GM12878 (cell line): ENCODE measurements at regions not wholly inside any gene's neighbourhood (a gene's known extent, or its start where the extent isn't known, plus 50 kb on each side); places are given as distances from the start of the nearest gene placed in this dataset.

ENCODE experiments used
- ATAC-seq: fragments of 200-7000 bp; cut with Tn5 transposase; 3 replicates; pipeline ENCODE4 v1.9.1; 2020; ENCODE audit warnings: mild to moderate bottlenecking, moderate library complexity
- BruUV-seq: library from RNA; stranded (reverse); fragments of 400-500 nt; replicated peaks from 2 replicates; lab custom pipeline; 2021; lab: Mats Ljungman, UMichigan
- CTCF ChIA-PET: fragments of 300-600 bp; sonication (Branson Sonifier 250); formaldehyde crosslinking; extraction: SDS; loops from one replicate; lab custom pipeline; 2021; ENCODE audit warnings: inconsistent platforms; lab: Yijun Ruan, JAX
- POLR2A ChIA-PET: fragments of 350-600 bp; formaldehyde crosslinking; extraction: SDS; loops from one replicate; lab custom pipeline; 2021; ENCODE audit warnings: inconsistent platforms; lab: Charles Lee
- RAD21 ChIA-PET: fragments of 300-600 bp; sonication (Branson Sonifier 250); formaldehyde crosslinking; loops from one replicate; lab custom pipeline; 2023; ENCODE audit warnings: antibody characterized with exemption; ENCODE audit not compliant: unreplicated experiment; lab: Charles Lee
- SMC1A ChIA-PET: fragments of 300-600 bp; sonication (Branson Sonifier 250); formaldehyde crosslinking; loops from one replicate; lab custom pipeline; 2023; ENCODE audit not compliant: unreplicated experiment, uncharacterized antibody; lab: Charles Lee
- DNase-seq: peaks from one replicate; pipeline ENCODE4 v3.0.0-alpha.2; 2011; ENCODE audit warnings: low read depth, low spot score
- FAIRE-seq: peaks from 3 replicates; lab custom pipeline; 2011; peaks lifted over from hg19 to GRCh38; lab: Jason Lieb, UNC
- H2AFZ ChIP-seq: 2 replicates; pipeline ENCODE4 v1.6.0; 2011; ENCODE audit warnings: low read depth, low read length, control low read depth; ENCODE audit not compliant: control insufficient read depth
- H3K27ac ChIP-seq: 2 replicates; pipeline ENCODE4 v1.5.1; 2011; ENCODE audit warnings: control low read depth; ENCODE audit not compliant: control insufficient read depth, insufficient read depth
- H3K27me3 ChIP-seq, 2 experiments: replicated peaks in 1 of 2; 2 replicates each; pipeline versions ENCODE4 v1.6.0 to v1.6.1; 2011; ENCODE audit warnings: low read length in 1 of 2; ENCODE audit not compliant: control insufficient read depth in 2 of 2, insufficient read depth in 2 of 2
- H3K36me3 ChIP-seq, 2 experiments: 2 replicates each; pipeline ENCODE4 v1.5.1; 2011; ENCODE audit warnings: low read length in 1 of 2; ENCODE audit not compliant: control insufficient read depth in 2 of 2, insufficient read depth in 2 of 2
- H3K4me1 ChIP-seq: 2 replicates; pipeline ENCODE4 v1.6.1; 2011; ENCODE audit warnings: mild to moderate bottlenecking, low read length, moderate library complexity, mixed read lengths; ENCODE audit not compliant: control insufficient read depth, insufficient read depth
- H3K4me2 ChIP-seq: 2 replicates; pipeline ENCODE4 v1.6.0; 2011; ENCODE audit warnings: control low read depth; ENCODE audit not compliant: control insufficient read depth, insufficient read depth
- H3K4me3 ChIP-seq: fragments of 200-600 bp; sonication (generic); 2 replicates; pipeline ENCODE4 v1.5.1; 2016
- H3K79me2 ChIP-seq: 2 replicates; pipeline ENCODE4 v1.6.0; 2011; ENCODE audit warnings: low read length; ENCODE audit not compliant: control insufficient read depth, insufficient read depth
- H3K9ac ChIP-seq: 2 replicates; pipeline ENCODE4 v1.8.0; 2011; ENCODE audit warnings: low read length, control low read depth, mixed read lengths; ENCODE audit not compliant: control insufficient read depth, insufficient read depth
- H3K9me3 ChIP-seq: replicated peaks from 3 replicates; pipeline ENCODE4 v1.5.1; 2011; ENCODE audit warnings: mild to moderate bottlenecking, low read length; ENCODE audit not compliant: control insufficient read depth, insufficient read depth
- H4K20me1 ChIP-seq: 2 replicates; pipeline ENCODE4 v1.6.0; 2011; ENCODE audit not compliant: control insufficient read depth, insufficient read depth
- ATF7 ChIP-seq: fragments of 450-650 bp; IDR thresholded peaks from 2 replicates; pipeline ENCODE4 v1.6.1; 2016; ENCODE audit warnings: low read depth, mild to moderate bottlenecking
- BHLHE40 ChIP-seq, 2 experiments: fragments of 450-650 bp in 1 of 2; IDR thresholded peaks; 2 replicates each; pipeline ENCODE4 v1.6.1; 2011 to 2017; ENCODE audit warnings: low read depth in 2 of 2, borderline replicate concordance in 1 of 2, improper control_type of control experiment in 1 of 2, low read length in 1 of 2, mild to moderate bottlenecking in 1 of 2
- DPF2 ChIP-seq: fragments of 450-650 bp; IDR thresholded peaks from 2 replicates; pipeline ENCODE4 v1.6.1; 2017; ENCODE audit warnings: mild to moderate bottlenecking
- HDAC2 ChIP-seq: fragments of 200-600 bp; sonication (generic); IDR thresholded peaks from 2 replicates; pipeline ENCODE4 v1.6.1; 2017
- IKZF2 ChIP-seq, 2 experiments: fragments of 450-650 bp; IDR thresholded peaks; 2 replicates each; pipeline ENCODE4 v1.6.1; 2017; ENCODE audit warnings: mild to moderate bottlenecking in 2 of 2, moderate library complexity in 2 of 2
- MEF2A ChIP-seq: IDR thresholded peaks from 2 replicates; pipeline ENCODE4 v1.6.1; 2011; ENCODE audit warnings: low read depth, mild to moderate bottlenecking, low read length, moderate library complexity; ENCODE audit not compliant: insufficient read depth
- PAX5 ChIP-seq: IDR thresholded peaks from 2 replicates; pipeline ENCODE4 v1.6.1; 2011; ENCODE audit warnings: low read depth, low read length, borderline replicate concordance
- POLR2A ChIP-seq: IDR thresholded peaks from 2 replicates; pipeline ENCODE4 v1.6.1; 2011; ENCODE audit warnings: low read depth, mild to moderate bottlenecking, low read length
- SIX5 ChIP-seq: IDR thresholded peaks from 2 replicates; pipeline ENCODE4 v1.6.1; 2011; ENCODE audit warnings: mild to moderate bottlenecking, low read depth, low read length, moderate library complexity; ENCODE audit not compliant: severe bottlenecking
- SMAD1 ChIP-seq: fragments of 450-650 bp; IDR thresholded peaks from 2 replicates; pipeline ENCODE4 v1.6.1; 2018; ENCODE audit warnings: mild to moderate bottlenecking, low read depth; ENCODE audit not compliant: partially characterized antibody
- SP1 ChIP-seq: IDR thresholded peaks from one replicate; pipeline ENCODE4 v1.6.1; 2011; ENCODE audit warnings: low read depth, low read length
- STAT1 ChIP-seq: fragments of 450-650 bp; conservative IDR thresholded peaks from 2 replicates; pipeline ENCODE4 v1.6.1; 2014; ENCODE audit warnings: antibody characterized with exemption, mild to moderate bottlenecking
- TCF7 ChIP-seq: IDR thresholded peaks from 2 replicates; pipeline ENCODE4 v1.6.1; 2014; ENCODE audit warnings: antibody characterized with exemption, borderline replicate concordance
- YBX1 ChIP-seq: fragments of 450-650 bp; IDR thresholded peaks from 2 replicates; pipeline ENCODE4 v1.6.1; 2016; ENCODE audit warnings: antibody characterized with exemption
- ZZZ3 ChIP-seq: IDR thresholded peaks from 2 replicates; pipeline ENCODE4 v1.6.1; 2011; ENCODE audit warnings: low read depth; ENCODE audit not compliant: control insufficient read depth, insufficient read length
- WGBS: methylation state at CpG from one replicate; pipeline ENCODE4 v1.1.6; 2016; ENCODE audit warnings: low lambda C conversion rate; ENCODE audit not compliant: insufficient replicate concordance, insufficient coverage; ENCODE audit errors: missing lambda C conversion rate; 5-methylcytosine and 5-hydroxymethylcytosine counted together
- in situ Hi-C: fragments of 300-500 bp; cut with MboI; formaldehyde crosslinking; loops from 9 replicates; pipeline ENCODE4 v1.14.3; 2018; ENCODE audit warnings: mixed read lengths
- intact Hi-C: fragments of 100-400 bp; cut with micrococcal nuclease; formaldehyde crosslinking; loops from one replicate; pipeline ENCODE4 v1.14.2; 2022; ENCODE audit not compliant: unreplicated experiment
- TF ChIP-seq, protein P1 (sequence below): fragments of 450-650 bp; conservative IDR thresholded peaks from 2 replicates; pipeline ENCODE4 v1.6.1; 2017; ENCODE audit warnings: mild to moderate bottlenecking, moderate library complexity
- TF ChIP-seq, protein P2 (sequence below): IDR thresholded peaks from 2 replicates; pipeline ENCODE4 v1.6.1; 2011; ENCODE audit warnings: low read depth, mild to moderate bottlenecking, low read length, moderate library complexity, borderline replicate concordance; ENCODE audit errors: extremely low read depth
- TF ChIP-seq, protein P3 (sequence below): fragments of 450-650 bp; IDR thresholded peaks from 2 replicates; pipeline ENCODE4 v1.6.1; 2017; ENCODE audit warnings: low read depth, mild to moderate bottlenecking, moderate library complexity
- TF ChIP-seq, protein P4 (sequence below): IDR thresholded peaks from 2 replicates; pipeline ENCODE4 v1.6.1; 2012; ENCODE audit warnings: low read depth, low read length, improper control_type of control experiment

DNA sequence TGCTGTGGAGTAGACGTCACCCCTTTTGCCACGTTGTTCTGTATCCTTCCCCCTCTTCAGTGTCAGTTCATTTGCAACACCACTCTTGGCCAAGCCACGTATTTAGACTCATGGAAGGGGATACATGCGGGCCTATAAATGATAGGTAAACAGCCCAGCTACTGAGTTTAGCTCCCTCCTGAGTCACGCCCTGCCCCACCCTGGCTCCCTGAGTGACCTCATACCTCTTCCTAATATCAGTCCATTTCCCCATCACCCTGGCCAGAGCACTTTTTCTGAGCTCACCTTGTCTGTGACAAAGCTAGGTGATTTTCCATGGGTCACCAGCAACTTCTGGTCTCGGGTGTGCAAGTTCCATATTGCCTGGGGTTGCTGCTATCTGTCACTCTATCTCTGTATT lies 147.2 kb upstream of the MAF start:
- in situ Hi-C loops = no loop called here
- intact Hi-C loops = no loop called here
- CTCF ChIA-PET = no interaction called here
- ATAC-seq = no peak
- Histone ChIP-seq H3K4me2 (no peak overlapping the region), H3K9ac (no peak overlapping the region), H3K27ac (no peak overlapping the region), H3K9me3 (no peaks in the 10 kb centered on the region), H3K79me2 (no peaks in the 10 kb centered on the region), H4K20me1 (no peaks in the 10 kb centered on the region), H3K36me3 (no peaks in the 10 kb centered on the region), H2AFZ (no peak overlapping the region), H3K4me1 (no peaks in the 10 kb centered on the region), H3K4me3 (no peak overlapping the region), H3K27me3 (no peaks in the 10 kb centered on the region; a peak in 1 of 4 replicates)
- 17% methylated on average over 6 of the region's 6 CpGs for WGBS
- TF ChIP-seq PAX5 (no peak), IKZF2 (IDR thresholded peaks at IDR 0.05) (no peak), SIX5 (no peak), SP1 (no peak), SMAD1 (no peak), TCF7 (no peak), DPF2 (no peak), ATF7 (no peak), STAT1 (no peak), BHLHE40 (IDR thresholded peaks at IDR 0.05; ENCODE audit: borderline replicate concordance in 1 of 2, low read depth in 2 of 2, low read length in 1 of 2) (no peak), HDAC2 (no peak), YBX1 (no peak), MEF2A (no peak), ZZZ3 (no peak), POLR2A (no peak)
- TF ChIP-seq, protein P1, sequence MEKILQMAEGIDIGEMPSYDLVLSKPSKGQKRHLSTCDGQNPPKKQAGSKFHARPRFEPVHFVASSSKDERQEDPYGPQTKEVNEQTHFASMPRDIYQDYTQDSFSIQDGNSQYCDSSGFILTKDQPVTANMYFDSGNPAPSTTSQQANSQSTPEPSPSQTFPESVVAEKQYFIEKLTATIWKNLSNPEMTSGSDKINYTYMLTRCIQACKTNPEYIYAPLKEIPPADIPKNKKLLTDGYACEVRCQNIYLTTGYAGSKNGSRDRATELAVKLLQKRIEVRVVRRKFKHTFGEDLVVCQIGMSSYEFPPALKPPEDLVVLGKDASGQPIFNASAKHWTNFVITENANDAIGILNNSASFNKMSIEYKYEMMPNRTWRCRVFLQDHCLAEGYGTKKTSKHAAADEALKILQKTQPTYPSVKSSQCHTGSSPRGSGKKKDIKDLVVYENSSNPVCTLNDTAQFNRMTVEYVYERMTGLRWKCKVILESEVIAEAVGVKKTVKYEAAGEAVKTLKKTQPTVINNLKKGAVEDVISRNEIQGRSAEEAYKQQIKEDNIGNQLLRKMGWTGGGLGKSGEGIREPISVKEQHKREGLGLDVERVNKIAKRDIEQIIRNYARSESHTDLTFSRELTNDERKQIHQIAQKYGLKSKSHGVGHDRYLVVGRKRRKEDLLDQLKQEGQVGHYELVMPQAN = no peak
- TF ChIP-seq, protein P2, sequence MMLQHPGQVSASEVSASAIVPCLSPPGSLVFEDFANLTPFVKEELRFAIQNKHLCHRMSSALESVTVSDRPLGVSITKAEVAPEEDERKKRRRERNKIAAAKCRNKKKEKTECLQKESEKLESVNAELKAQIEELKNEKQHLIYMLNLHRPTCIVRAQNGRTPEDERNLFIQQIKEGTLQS = no peak
- TF ChIP-seq, protein P3, sequence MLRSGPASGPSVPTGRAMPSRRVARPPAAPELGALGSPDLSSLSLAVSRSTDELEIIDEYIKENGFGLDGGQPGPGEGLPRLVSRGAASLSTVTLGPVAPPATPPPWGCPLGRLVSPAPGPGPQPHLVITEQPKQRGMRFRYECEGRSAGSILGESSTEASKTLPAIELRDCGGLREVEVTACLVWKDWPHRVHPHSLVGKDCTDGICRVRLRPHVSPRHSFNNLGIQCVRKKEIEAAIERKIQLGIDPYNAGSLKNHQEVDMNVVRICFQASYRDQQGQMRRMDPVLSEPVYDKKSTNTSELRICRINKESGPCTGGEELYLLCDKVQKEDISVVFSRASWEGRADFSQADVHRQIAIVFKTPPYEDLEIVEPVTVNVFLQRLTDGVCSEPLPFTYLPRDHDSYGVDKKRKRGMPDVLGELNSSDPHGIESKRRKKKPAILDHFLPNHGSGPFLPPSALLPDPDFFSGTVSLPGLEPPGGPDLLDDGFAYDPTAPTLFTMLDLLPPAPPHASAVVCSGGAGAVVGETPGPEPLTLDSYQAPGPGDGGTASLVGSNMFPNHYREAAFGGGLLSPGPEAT = no peak
- TF ChIP-seq, protein P4, sequence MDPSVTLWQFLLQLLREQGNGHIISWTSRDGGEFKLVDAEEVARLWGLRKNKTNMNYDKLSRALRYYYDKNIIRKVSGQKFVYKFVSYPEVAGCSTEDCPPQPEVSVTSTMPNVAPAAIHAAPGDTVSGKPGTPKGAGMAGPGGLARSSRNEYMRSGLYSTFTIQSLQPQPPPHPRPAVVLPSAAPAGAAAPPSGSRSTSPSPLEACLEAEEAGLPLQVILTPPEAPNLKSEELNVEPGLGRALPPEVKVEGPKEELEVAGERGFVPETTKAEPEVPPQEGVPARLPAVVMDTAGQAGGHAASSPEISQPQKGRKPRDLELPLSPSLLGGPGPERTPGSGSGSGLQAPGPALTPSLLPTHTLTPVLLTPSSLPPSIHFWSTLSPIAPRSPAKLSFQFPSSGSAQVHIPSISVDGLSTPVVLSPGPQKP = no peak
- no TSS peak for BruUV-seq
- POLR2A ChIA-PET = no interaction called here
- DNase-seq = no peak
- SMC1A ChIA-PET = no interaction called here
- no peak for FAIRE-seq
- RAD21 ChIA-PET = no interaction called here
